H1 (cell line): ENCODE measurements at regions not wholly inside any gene's neighbourhood (a gene's known extent, or its start where the extent isn't known, plus 50 kb on each side); places are given as distances from the start of the nearest gene placed in this dataset.

Source experiments
- CTCF ChIA-PET: fragments of 300-600 bp; sonication (Branson Sonifier 250); formaldehyde crosslinking; loops from one replicate; lab custom pipeline; 2021; ENCODE audit not compliant: partially characterized antibody; lab: Charles Lee
- POLR2A ChIA-PET: fragments of 300-600 bp; sonication (Branson Sonifier 250); formaldehyde crosslinking; loops from one replicate; lab custom pipeline; 2021; ENCODE audit warnings: inconsistent platforms; ENCODE audit not compliant: partially characterized antibody; lab: Charles Lee
- DNase-seq, 2 experiments: peaks; one replicate each; pipeline versions ENCODE4 v3.0.0 to v3.0.0-alpha.2; 2010 to 2022; ENCODE audit warnings: low spot score in 2 of 2, low read depth in 1 of 2, mixed read lengths in 1 of 2
- FAIRE-seq: peaks from 2 replicates; lab custom pipeline; 2011; peaks lifted over from hg19 to GRCh38; lab: Jason Lieb, UNC
- H2AFZ ChIP-seq: 2 replicates; pipeline ENCODE4 v1.8.1; 2012; ENCODE audit warnings: low read length, inconsistent platforms
- H2AK5ac ChIP-seq: 2 replicates; pipeline ENCODE4 v1.6.1; 2013; ENCODE audit warnings: low read depth, low read length
- H2BK120ac ChIP-seq: replicated peaks from 2 replicates; pipeline ENCODE3; 2013; ENCODE audit warnings: low read depth, low read length, inconsistent platforms
- H2BK12ac ChIP-seq: 2 replicates; pipeline ENCODE4 v1.6.1; 2013; ENCODE audit warnings: low read depth, low read length
- H2BK15ac ChIP-seq: 2 replicates; pipeline ENCODE4 v1.6.1; 2013; ENCODE audit warnings: low read length
- H2BK20ac ChIP-seq: 2 replicates; pipeline ENCODE4 v1.6.1; 2013; ENCODE audit warnings: low read length
- H2BK5ac ChIP-seq: 2 replicates; pipeline ENCODE4 v1.6.1; 2013; ENCODE audit warnings: low read depth, low read length
- H3K14ac ChIP-seq: 2 replicates; pipeline ENCODE4 v1.6.1; 2013; ENCODE audit warnings: inconsistent platforms; ENCODE audit not compliant: insufficient read length
- H3K18ac ChIP-seq: 2 replicates; pipeline ENCODE4 v1.6.1; 2013; ENCODE audit warnings: low read length; ENCODE audit errors: extremely low read depth
- H3K23ac ChIP-seq: 2 replicates; pipeline ENCODE4 v1.6.1; 2013; ENCODE audit warnings: inconsistent platforms; ENCODE audit not compliant: insufficient read length
- H3K23me2 ChIP-seq: 2 replicates; pipeline ENCODE4 v1.6.1; 2013; ENCODE audit warnings: low read depth, low read length
- H3K27ac ChIP-seq: 2 replicates; pipeline ENCODE4 v1.6.1; 2011; ENCODE audit warnings: low read depth, low read length, inconsistent platforms
- H3K27me3 ChIP-seq, 4 experiments: replicated peaks in 1 of 4; 1 replicate in 1 of 4; 2 replicates in 3 of 4; pipeline versions ENCODE4 v1.6.1 to v1.8.1; 2011 to 2013; ENCODE audit warnings: low read length in 3 of 4, mild to moderate bottlenecking in 3 of 4, inconsistent platforms in 2 of 4, mixed read lengths in 2 of 4, moderate library complexity in 1 of 4; ENCODE audit not compliant: control insufficient read depth in 3 of 4, insufficient read depth in 3 of 4; ENCODE audit errors: extremely low read depth in 1 of 4
- H3K36me3 ChIP-seq, 4 experiments: 2 replicates each; pipeline versions ENCODE4 v1.6.1 to v1.8.1; 2011 to 2013; ENCODE audit warnings: mild to moderate bottlenecking in 4 of 4, low read length in 3 of 4, moderate library complexity in 2 of 4, control low read depth in 1 of 4, inconsistent platforms in 1 of 4; ENCODE audit not compliant: insufficient read depth in 4 of 4, control insufficient read depth in 2 of 4
- H3K4ac ChIP-seq: replicated peaks from 2 replicates; pipeline ENCODE3; 2013; ENCODE audit warnings: low read length, low read depth, mixed read lengths, inconsistent platforms; ENCODE audit not compliant: insufficient read length
- H3K4me1 ChIP-seq, 4 experiments: replicated peaks in 1 of 4; 1 replicate in 1 of 4; 2 replicates in 3 of 4; pipeline versions ENCODE4 v1.6.1 to v1.8.1; 2011 to 2013; ENCODE audit warnings: low read length in 3 of 4, inconsistent platforms in 2 of 4, mixed read lengths in 1 of 4; ENCODE audit not compliant: insufficient read depth in 4 of 4, control insufficient read depth in 3 of 4
- H3K4me2 ChIP-seq, 2 experiments: 2 replicates each; pipeline versions ENCODE4 v1.6.1 to v1.8.1; 2011 to 2013; ENCODE audit warnings: low read depth in 2 of 2, low read length in 2 of 2, control low read depth in 1 of 2, inconsistent platforms in 1 of 2, mild to moderate bottlenecking in 1 of 2; ENCODE audit not compliant: insufficient read depth in 1 of 2
- H3K4me3 ChIP-seq, 4 experiments: fragments of 200-600, 300-600 bp in 1 of 4; sonication (generic), shearing (Covaris generic), sonication (Bioruptor Twin) in 1 of 4; 2 replicates each; pipeline versions ENCODE4 v1.5.1 to v1.8.1; 2011 to 2016; ENCODE audit warnings: low read length in 4 of 4, low read depth in 3 of 4, control low read depth in 2 of 4, inconsistent platforms in 2 of 4, mild to moderate bottlenecking in 2 of 4, mixed read lengths in 1 of 4, moderate library complexity in 1 of 4; ENCODE audit not compliant: insufficient read depth in 2 of 4; ENCODE audit errors: extremely low read depth in 1 of 4
- H3K56ac ChIP-seq: replicated peaks from 2 replicates; pipeline ENCODE3; 2013; ENCODE audit warnings: low read depth, mild to moderate bottlenecking, mixed read lengths, low read length, inconsistent platforms; ENCODE audit not compliant: insufficient read length
- H3K79me1 ChIP-seq: 2 replicates; pipeline ENCODE4 v1.6.1; 2013; ENCODE audit warnings: low read depth, low read length, control low read depth
- H3K79me2 ChIP-seq, 2 experiments: 2 replicates each; pipeline versions ENCODE4 v1.6.1 to v1.8.1; 2012 to 2013; ENCODE audit warnings: low read length in 2 of 2, mild to moderate bottlenecking in 2 of 2, inconsistent platforms in 1 of 2; ENCODE audit not compliant: insufficient read depth in 2 of 2, control insufficient read depth in 1 of 2
- H3K9ac ChIP-seq, 4 experiments: replicated peaks in 1 of 4; 1 replicate in 1 of 4; 2 replicates in 3 of 4; pipeline versions ENCODE4 v1.6.1 to v1.8.1; 2011 to 2013; ENCODE audit warnings: low read depth in 3 of 4, low read length in 3 of 4, control low read depth in 2 of 4, mild to moderate bottlenecking in 2 of 4, moderate library complexity in 2 of 4, inconsistent platforms in 1 of 4; ENCODE audit errors: extremely low read depth in 1 of 4
- H3K9me3 ChIP-seq, 2 experiments: 2 replicates each; pipeline versions ENCODE4 v1.6.1 to v1.8.1; 2012 to 2013; ENCODE audit warnings: mild to moderate bottlenecking in 2 of 2, moderate library complexity in 2 of 2, control low read depth in 1 of 2, inconsistent platforms in 1 of 2, low read depth in 1 of 2, low read length in 1 of 2, mixed read lengths in 1 of 2; ENCODE audit not compliant: insufficient read depth in 2 of 2
- H4K20me1 ChIP-seq, 2 experiments: replicated peaks in 1 of 2; 2 replicates each; pipeline versions ENCODE3 to v1.8.1; 2011 to 2013; ENCODE audit warnings: inconsistent platforms in 2 of 2, low read length in 2 of 2, mild to moderate bottlenecking in 1 of 2; ENCODE audit not compliant: insufficient read depth in 2 of 2, control insufficient read depth in 1 of 2
- H4K5ac ChIP-seq: 2 replicates; pipeline ENCODE4 v1.6.1; 2013; ENCODE audit warnings: low read length, low read depth, mixed read lengths, inconsistent platforms; ENCODE audit not compliant: insufficient read length
- H4K8ac ChIP-seq: 2 replicates; pipeline ENCODE4 v1.8.0; 2013; ENCODE audit warnings: mild to moderate bottlenecking, moderate library complexity, low read length, inconsistent platforms; ENCODE audit not compliant: insufficient read depth; ENCODE audit errors: extremely low read depth
- H4K91ac ChIP-seq: replicated peaks from 2 replicates; pipeline ENCODE3; 2013; ENCODE audit warnings: low read length, mixed read lengths, inconsistent platforms; ENCODE audit not compliant: insufficient read length
- EGR1 ChIP-seq: IDR thresholded peaks from 2 replicates; pipeline ENCODE4 v1.6.1; 2011; ENCODE audit warnings: low read depth, low read length, borderline replicate concordance
- FOSL1 ChIP-seq: IDR thresholded peaks from 2 replicates; pipeline ENCODE4 v1.6.1; 2011; ENCODE audit warnings: mild to moderate bottlenecking, low read depth, low read length, moderate library complexity; ENCODE audit not compliant: insufficient read depth
- NANOG ChIP-seq: IDR thresholded peaks from 2 replicates; pipeline ENCODE4 v1.6.1; 2011; ENCODE audit warnings: low read length, low read depth, mild to moderate bottlenecking, inconsistent platforms; ENCODE audit not compliant: insufficient read depth, poor library complexity, severe bottlenecking

DNA sequence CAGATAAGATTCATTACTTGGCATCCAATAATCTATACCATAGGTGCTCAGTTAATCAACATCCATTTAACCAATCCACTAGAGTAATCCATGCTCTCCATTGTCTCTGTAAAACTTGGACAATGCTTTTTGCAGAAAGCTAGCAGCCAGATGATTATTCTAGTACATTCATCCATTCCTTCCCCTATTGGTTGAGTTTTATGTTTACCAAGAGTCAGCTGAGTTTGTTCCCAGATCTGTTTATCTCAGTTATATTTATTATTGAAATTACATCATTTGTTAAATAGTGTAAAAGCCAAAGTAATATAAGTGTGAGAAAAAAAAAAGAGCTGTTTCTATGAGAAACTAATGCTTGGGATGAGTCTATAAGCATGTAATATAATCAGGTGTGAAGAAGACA is 63.3 kb upstream of the TMC1 start:
- H2BK120ac ChIP-seq, result no peak overlapping the region
- no peak overlapping the region for H4K5ac ChIP-seq
- no peak overlapping the region for H3K14ac ChIP-seq
- H3K9me3 ChIP-seq, result no peaks in the 10 kb centered on the region
- no peaks in the 10 kb centered on the region for H3K23me2 ChIP-seq
- H4K20me1 ChIP-seq, result no peaks in the 10 kb centered on the region
- no peak overlapping the region for H2AK5ac ChIP-seq
- no peak overlapping the region for H3K23ac ChIP-seq
- FAIRE-seq, result no peak
- no peak overlapping the region for H3K4me2 ChIP-seq
- POLR2A ChIA-PET, result interaction anchor here (0.9 kb wide), 1 partner anchor 93 kb away, joined by 4 read pairs; the partner anchor contains the start of gene ZFAND5
- TF ChIP-seq NANOG (no peak), EGR1 (no peak), FOSL1 (no peak)
- H3K56ac ChIP-seq, result no peak overlapping the region
- CTCF ChIA-PET, result no interaction called here
- no peak overlapping the region for H2BK12ac ChIP-seq
- H3K9ac ChIP-seq, result no peak overlapping the region
- H3K18ac ChIP-seq, result no peak overlapping the region
- H2BK20ac ChIP-seq, result no peak overlapping the region
- no peak overlapping the region for H2AFZ ChIP-seq
- H3K79me1 ChIP-seq, result no peaks in the 10 kb centered on the region
- no peak overlapping the region for H3K4me3 ChIP-seq
- H3K27me3 ChIP-seq, result no peaks in the 10 kb centered on the region
- no peak overlapping the region for H4K91ac ChIP-seq
- H4K8ac ChIP-seq, result no peak overlapping the region
- H3K36me3 ChIP-seq, result no peaks in the 10 kb centered on the region
- H3K4ac ChIP-seq, result no peak overlapping the region
- H2BK15ac ChIP-seq, result no peak overlapping the region
- peaks cover 0 to 7% (median 4%) of the 10 kb centered on the region in 4 experiments; a peak in 3 of 7 replicates for H3K4me1 ChIP-seq
- H3K79me2 ChIP-seq, result no peaks in the 10 kb centered on the region
- no peak overlapping the region for H3K27ac ChIP-seq
- H2BK5ac ChIP-seq, result no peak overlapping the region
- DNase-seq, result no peak
